GM21737 (cell line): ENCODE measurements at regions not wholly inside any gene's neighbourhood (a gene's known extent, or its start where the extent isn't known, plus 50 kb on each side); places are given as distances from the start of the nearest gene placed in this dataset.
A peak's percentile ranks its signal among the peaks of the same experiment; 100 is the strongest.

Experiments
- ATAC-seq: cut with Tn5 transposase; IDR thresholded peaks from one replicate; pipeline ENCODE4 v1.9.1; 2021; ENCODE audit warnings: mild to moderate bottlenecking, moderate library complexity; ENCODE audit not compliant: unreplicated experiment

- no peak for ATAC-seq
These were observed 310.1 kb upstream of the SORCS1 start for GRCh38 chr10:107474650-107475049.

- no peak for ATAC-seq
These were observed 308.7 kb upstream of the SORCS1 start for GRCh38 chr10:107473225-107473624.

- no peak for ATAC-seq
These were observed 307.4 kb upstream of the SORCS1 start for GRCh38 chr10:107471911-107472310.

- ATAC-seq: no peak
These were observed 289.1 kb upstream of the SORCS1 start for GRCh38 chr10:107453561-107453960.

GRCh38 chr10:107451047-107451446 is 286.5 kb upstream of the SORCS1 start:
- ATAC-seq: no peak

GRCh38 chr10:107450056-107450455 is 285.6 kb upstream of the SORCS1 start:
- ATAC-seq: no peak

- no peak for ATAC-seq
These were observed 279.9 kb upstream of the SORCS1 start for GRCh38 chr10:107444443-107444842.

- no peak for ATAC-seq
These were observed 279.3 kb upstream of the SORCS1 start for GRCh38 chr10:107443813-107444212.

GRCh38 chr10:107443326-107443725 is 278.8 kb upstream of the SORCS1 start:
- no peak for ATAC-seq

- peak; percentile 71 for ATAC-seq
These were observed 277.6 kb upstream of the SORCS1 start for GRCh38 chr10:107442035-107442505.

GRCh38 chr10:107440741-107441140 is 276.2 kb upstream of the SORCS1 start:
- ATAC-seq: no peak

GRCh38 chr10:107437921-107438320 is 273.4 kb upstream of the SORCS1 start:
- ATAC-seq: no peak

- no peak for ATAC-seq
These were observed 272.1 kb upstream of the SORCS1 start for GRCh38 chr10:107436568-107436967.

- no peak for ATAC-seq
These were observed 270.3 kb upstream of the SORCS1 start for GRCh38 chr10:107434854-107435253.

- ATAC-seq: no peak
These were observed 269.7 kb upstream of the SORCS1 start for GRCh38 chr10:107434201-107434600.

GRCh38 chr10:107433605-107434004 is 269.1 kb upstream of the SORCS1 start:
- ATAC-seq: no peak

- ATAC-seq: no peak
These were observed 265.9 kb upstream of the SORCS1 start for GRCh38 chr10:107430446-107430845.

GRCh38 chr10:107427016-107427415 is 262.5 kb upstream of the SORCS1 start:
- no peak for ATAC-seq

- no peak for ATAC-seq
These were observed 261.5 kb upstream of the SORCS1 start for GRCh38 chr10:107425931-107426553.

- no peak for ATAC-seq
These were observed 260.1 kb upstream of the SORCS1 start for GRCh38 chr10:107424628-107425027.

GRCh38 chr10:107423903-107424302 is 259.4 kb upstream of the SORCS1 start:
- no peak for ATAC-seq

- no peak for ATAC-seq
These were observed 258.2 kb upstream of the SORCS1 start for GRCh38 chr10:107422681-107423080.

- ATAC-seq: no peak
These were observed 255.7 kb upstream of the SORCS1 start for GRCh38 chr10:107420196-107420595.
